ENCODE measurements at regions not wholly inside any gene's neighbourhood (a gene's known extent, or its start where the extent isn't known, plus 50 kb on each side); places are given as distances from the start of the nearest gene placed in this dataset.

GRCh38 chr4:81845761-81846160 is 374.1 kb upstream of the RASGEF1B start:
- TF ChIP-seq CTCF (IDR thresholded peaks at IDR 0.05) (no peak), POLR2AphosphoS5 (IDR thresholded peaks at IDR 0.05) (no peak), POLR2A (IDR thresholded peaks at IDR 0.05; ENCODE audit: low read depth) (no peak)
